ENCODE measurements at regions not wholly inside any gene's neighbourhood (a gene's known extent, or its start where the extent isn't known, plus 50 kb on each side); places are given as distances from the start of the nearest gene placed in this dataset.
A peak's percentile ranks its signal among the peaks of the same experiment; 100 is the strongest.

- DNase-seq, result no peak
Measured at GRCh38 chr6:23266536-23266935, 697.2 kb downstream of the HDGFL1 start.

DNA sequence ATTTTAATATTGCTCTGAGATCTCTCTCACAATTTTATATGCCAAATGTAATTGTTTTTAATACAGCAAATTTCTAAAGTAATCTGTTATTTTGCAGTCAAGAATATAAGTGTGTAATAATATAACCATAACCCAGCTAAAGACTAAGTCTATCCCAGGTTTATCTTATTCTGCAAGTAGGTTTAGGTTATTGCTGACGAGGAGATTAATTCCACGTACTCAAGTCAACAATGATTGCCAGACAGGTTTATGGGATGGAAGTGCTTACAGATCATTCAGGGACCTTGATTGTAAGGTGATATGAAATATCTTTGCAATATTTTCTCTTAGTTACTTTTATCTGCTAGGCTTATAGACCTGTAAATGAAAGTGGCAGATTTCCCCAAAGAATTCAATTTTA lies 698.3 kb downstream of the HDGFL1 start:
- no peak for DNase-seq

- DNase-seq, result no peak
Measured at GRCh38 chr6:23268348-23268747, 699.0 kb downstream of the HDGFL1 start.

GRCh38 chr6:23269436-23269835 lies 700.1 kb downstream of the HDGFL1 start:
- no peak for DNase-seq

- no peak for DNase-seq
Measured at GRCh38 chr6:23272536-23272935, 703.2 kb downstream of the HDGFL1 start.

- DNase-seq, result no peak
Measured at GRCh38 chr6:23277521-23278179, 708.3 kb downstream of the HDGFL1 start.

DNA sequence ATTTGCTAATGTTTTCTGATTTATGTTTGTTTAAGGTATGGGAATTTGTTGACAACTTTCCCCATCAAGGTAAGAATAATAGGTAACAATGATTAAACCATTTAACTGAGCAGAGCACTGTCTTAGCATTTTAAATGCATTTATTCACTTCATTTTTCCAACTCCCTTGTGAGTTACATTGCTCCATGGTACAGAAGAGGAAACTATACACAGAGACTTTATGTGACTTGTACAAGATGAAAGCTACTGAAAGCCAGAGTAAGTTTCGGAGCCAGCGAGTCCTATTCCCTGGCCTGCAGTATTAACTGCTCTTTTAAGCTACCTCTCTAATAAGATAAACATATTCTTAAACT lies 708.8 kb downstream of the HDGFL1 start:
- no peak for DNase-seq

GRCh38 chr6:23280437-23280836 lies 711.1 kb downstream of the HDGFL1 start:
- peak; percentile 47 to 64 for DNase-seq

GRCh38 chr6:23282252-23283021 lies 713.1 kb downstream of the HDGFL1 start:
- no peak for DNase-seq

DNA sequence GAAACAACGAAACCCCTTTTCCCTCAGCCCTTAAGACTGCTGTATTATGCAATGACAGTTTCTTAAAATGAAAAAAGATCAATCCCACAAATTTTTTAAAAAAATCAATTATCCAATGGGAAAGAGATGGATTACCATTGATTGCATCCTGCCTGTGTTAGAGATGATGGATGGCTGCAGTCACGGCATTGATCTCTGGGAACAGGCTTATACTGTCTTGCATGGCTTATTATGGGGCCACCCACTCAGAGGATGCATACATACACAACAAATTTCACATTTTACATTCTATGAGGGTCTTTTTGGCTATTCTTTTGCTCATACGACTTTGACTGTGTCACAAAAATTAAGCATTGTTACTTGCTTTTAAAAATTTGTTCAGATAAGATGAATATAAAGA lies 724.3 kb downstream of the HDGFL1 start:
- no peak for DNase-seq

GRCh38 chr6:23301556-23301955 lies 732.2 kb downstream of the HDGFL1 start:
- peak in 1 of 2 experiments; percentile 13 for DNase-seq

- peak; percentile 97 to 98 for DNase-seq
Measured at GRCh38 chr6:23302514-23302913, 733.1 kb downstream of the HDGFL1 start.

- DNase-seq, result no peak
Measured at GRCh38 chr6:23305325-23305943, 736.1 kb downstream of the HDGFL1 start.

GRCh38 chr6:23306251-23306950 lies 737.0 kb downstream of the HDGFL1 start:
- no peak for DNase-seq

- no peak for DNase-seq
Measured at GRCh38 chr6:23307516-23307915, 738.1 kb downstream of the HDGFL1 start.

GRCh38 chr6:23308166-23308565 lies 738.8 kb downstream of the HDGFL1 start:
- DNase-seq, result no peak

DNA sequence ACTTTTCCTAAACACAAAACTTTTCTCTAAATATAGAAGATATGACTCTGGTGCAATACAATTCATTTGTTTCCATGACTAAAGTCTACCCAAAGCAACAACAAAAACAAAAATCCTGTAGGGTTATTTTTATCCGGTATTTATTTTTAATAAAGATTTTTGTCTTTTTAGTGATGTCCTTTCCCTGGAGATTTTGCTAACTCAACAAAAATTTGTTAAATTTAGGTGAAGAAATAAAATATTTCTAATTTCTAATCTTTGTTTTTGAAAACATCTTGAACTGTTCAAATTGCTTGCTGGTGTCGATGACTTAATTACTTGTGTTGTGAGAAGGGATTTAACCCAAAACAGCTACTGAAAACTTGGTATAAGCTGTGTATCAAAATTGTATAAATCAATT lies 741.8 kb downstream of the HDGFL1 start:
- DNase-seq, result no peak

DNA sequence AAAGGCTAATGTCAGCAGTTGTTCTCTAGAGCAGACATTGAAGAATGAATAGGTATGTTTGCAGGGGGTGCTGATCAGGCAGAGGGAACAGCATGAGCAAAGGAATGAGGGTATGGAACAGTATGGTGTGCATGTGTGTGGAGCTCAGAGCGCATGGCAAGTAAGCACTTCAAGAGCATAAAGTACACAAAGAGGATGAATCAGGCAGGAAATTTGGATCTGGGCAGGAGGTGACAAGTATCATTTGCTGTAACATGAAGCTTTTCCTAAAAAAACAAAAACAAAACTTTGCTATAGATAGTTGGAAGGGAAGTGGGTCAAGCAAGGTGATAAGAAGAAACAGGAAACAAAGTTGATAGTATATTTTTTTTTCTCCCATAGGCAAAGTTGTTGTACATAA lies 746.8 kb downstream of the HDGFL1 start:
- DNase-seq, result no peak

DNA sequence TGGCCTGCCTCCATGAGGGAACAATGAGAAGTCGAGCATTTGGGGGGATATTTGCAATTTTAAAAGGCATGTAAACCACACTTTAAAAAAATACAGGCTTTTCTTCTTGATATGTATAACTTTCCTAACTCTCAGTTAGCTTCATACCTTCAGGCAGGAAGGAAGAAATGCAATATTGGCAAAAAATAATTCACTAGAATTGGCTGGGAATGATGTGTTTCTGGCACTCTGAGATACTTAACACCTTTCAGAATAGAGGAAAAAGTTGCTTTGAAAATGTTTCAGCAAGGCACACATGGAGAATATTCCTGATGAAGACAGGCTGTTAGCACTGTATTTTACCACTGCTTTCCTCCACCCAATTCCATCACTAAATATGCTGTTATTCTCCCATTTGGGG lies 747.6 kb downstream of the HDGFL1 start:
- DNase-seq, result no peak

GRCh38 chr6:23319582-23319981 lies 750.2 kb downstream of the HDGFL1 start:
- DNase-seq, result no peak

DNA sequence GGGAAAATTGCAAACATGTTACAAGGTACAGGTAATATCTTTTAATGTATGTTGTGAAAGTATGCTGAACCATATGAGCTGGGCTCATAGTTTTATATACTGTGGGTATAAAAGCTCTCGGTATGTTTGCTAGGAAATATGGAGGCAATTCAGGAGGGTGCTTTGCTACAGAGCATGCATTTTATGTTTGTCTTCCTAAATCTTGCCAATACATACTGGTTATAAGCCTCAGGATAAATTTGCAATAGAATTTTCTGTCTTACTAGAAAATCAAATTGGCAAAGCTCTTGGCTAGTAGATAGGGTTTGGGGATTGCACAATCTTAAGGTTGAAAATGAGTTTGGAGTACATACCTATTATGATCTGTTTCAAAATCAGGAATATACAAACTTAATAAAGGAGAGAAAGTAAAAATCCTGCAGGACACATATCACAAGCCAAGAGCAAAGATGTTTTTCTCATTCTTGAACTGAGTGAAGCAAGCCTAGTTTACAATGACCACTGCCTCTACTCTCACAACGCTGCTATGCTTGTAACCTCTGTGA lies 751.2 kb downstream of the HDGFL1 start:
- DNase-seq, result no peak

DNA sequence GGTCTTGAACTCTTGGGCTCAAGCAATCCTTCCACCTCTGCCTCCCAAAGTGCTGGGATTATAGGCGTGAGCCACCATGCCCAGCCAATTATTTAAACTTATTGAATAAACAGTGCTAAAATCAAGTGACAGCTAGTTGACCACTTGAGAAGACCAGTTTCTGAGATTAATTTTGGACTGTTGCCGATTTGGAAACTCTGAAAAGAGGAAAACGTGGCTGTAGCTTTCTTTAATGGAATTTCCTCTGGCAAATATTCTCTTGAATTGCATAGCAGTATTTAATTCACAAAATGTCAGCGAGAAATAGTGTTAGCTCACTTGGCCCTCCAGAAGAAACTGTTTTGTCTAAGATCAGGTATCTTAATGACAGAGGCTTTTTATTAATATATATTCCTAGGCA lies 754.5 kb downstream of the HDGFL1 start:
- DNase-seq, result no peak

DNA sequence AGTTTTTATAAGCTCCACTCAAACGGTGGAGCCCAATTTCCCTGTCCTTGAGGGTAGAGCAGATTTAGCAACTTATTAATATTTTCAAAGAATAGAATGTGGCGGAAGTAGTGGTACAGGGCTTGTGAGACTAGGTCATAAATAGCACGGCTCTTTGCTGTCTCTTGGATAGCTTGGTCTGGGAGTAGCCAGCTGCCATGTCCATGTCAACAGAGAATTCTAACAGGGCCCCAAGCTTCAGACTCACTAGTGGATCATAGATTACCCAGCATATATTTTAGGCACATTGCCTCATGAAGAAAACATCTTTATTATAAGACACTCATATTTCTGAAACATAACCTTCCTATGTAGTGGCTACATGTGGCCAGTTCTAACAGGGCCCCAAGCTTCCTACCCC lies 755.7 kb downstream of the HDGFL1 start:
- DNase-seq, result no peak

Measured in Kasumi-1 (cell line).